Kidney glomerular epithelial cell (primary cell): ENCODE measurements at regions not wholly inside any gene's neighbourhood (a gene's known extent, or its start where the extent isn't known, plus 50 kb on each side); places are given as distances from the start of the nearest gene placed in this dataset.
"Not testable (repeated sequence)": the region's sequence is repeated elsewhere in the genome, so short reads cannot be mapped to it uniquely, and the experiment has no call there.

ENCODE experiments used
- DNase-seq: peaks from one replicate; lab custom pipeline; 2025; lab: John Stamatoyannopoulos, UW

DNA sequence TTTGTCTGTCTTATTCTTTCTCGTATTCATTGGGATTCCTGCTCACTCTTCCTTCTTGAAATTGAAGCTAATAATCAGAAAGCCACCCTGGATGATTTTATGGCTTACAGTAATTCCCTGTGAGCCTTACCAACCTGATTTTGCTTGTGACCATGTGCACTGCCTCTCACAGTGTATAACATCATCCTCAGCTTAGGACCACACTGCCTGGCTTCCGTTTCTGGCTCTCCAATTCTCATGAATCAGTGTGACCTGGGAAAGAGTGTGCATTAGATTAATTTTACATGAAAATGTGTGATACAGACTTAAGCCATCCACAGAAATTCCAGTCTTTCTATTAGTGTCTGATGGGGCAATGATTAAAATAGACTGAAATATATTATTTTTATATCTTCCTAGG, 126.8 kb upstream of the DMRT1 start:
- no peak for DNase-seq

GRCh38 chr9:715300-715699, 126.2 kb upstream of the DMRT1 start:
- no peak for DNase-seq

DNA sequence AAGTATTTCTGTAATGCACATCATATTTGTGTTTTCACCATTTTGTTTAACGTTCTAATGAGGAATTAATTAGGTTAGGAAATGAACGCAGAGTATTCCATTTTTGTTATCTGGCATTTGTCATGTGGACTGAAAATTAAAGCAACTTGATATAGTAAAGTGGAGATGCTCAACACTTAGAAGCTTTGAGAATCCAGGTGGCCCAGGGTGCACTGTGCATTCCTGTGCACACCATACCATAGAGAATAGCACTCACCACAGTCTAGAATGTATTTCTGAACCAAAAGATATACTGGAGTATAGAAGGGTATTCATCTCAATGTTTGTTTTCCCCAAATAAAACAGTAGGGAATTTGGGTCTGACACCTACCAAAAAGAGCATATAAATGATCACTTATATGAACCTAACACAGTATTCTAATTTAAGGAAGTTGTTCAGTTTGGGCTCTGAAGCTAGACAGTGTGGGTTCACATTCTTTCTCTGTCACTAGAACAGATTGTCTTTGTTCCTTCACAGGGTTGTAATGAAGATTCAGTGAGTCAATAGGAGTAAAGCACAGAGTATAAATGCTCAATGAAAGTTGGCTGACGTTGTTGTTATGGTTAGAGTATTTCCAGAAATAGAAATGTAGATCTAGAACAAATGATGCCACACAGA, 125.6 kb upstream of the DMRT1 start:
- no peak for DNase-seq

DNA sequence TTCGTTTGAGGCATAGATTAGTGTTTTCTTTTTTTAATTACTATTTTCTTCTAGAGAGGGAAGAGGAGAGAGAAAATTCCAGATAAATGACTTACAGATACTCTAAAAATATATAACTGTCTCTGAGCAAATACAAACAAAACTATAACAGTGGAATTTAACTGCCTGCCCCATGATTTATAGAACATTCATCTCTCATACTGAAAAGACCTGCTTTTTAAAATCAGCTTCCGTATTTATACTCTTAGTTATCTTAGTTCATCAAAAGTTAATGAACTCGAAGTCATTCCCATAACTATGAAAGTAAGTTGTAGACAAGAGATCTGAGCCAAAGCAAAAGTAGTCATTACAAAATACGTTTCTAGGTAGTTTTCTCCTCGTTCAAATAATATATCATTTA, 123.8 kb upstream of the DMRT1 start:
- no peak for DNase-seq

DNA sequence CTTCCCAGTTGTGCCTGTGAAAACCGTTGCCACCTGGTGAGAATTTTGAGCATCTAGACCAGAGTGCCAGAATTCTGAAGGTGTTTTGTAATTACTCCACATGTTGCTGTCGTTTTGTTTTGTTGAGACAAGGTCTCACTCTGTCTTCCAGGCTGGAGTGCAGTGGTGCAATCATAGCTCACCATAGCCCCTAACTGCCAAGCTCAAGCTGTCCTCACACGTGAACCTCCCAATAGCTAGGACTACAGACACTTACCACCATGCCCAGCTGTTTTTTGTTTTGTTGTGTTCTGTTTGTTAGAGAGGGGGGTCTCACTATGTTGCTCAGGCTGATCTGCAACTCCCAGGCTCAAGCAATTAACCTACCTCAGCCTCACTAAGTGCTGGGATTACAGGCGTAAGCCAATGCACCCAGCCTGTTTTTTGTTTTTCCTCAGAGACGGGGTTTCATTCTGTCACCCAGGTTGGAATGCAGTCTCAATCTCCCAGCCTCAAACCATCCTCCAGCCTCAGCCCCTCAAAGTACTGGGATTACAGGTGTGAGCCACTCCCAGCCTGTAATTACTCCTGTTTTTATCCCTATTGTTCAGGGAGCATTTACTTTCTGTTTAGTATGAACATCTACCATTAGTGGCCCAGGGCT, 121.1 kb upstream of the DMRT1 start:
- no peak for DNase-seq

DNA sequence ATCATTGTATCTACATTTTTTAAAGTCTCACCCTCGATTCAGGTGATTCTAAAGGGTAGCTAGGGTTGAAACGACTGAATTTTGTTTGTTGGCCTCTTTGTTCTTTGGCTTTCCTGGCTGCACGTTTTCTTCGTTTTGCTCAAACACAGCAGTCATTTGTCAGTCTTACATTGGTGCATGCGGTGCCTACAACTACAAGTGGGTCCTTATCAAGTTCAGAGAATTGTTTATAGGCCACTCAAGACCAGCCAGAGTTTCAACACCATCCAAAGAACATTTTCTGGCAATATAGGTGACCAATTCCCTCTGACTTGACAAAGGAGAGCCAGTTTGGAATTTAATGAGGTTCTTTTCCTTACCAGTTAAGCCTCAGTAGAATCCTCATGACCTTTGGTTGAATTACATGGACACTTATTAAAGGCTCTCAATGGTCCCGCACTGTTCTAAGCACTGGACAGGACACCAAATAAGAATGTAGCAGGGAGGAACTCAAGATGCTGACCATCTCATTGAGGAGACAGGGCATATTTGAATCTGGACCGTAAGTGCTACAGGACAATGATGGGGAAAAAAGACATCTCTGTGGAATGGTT, 119.0 kb upstream of the DMRT1 start:
- no peak for DNase-seq

- DNase-seq, result not testable (repeated sequence)
Observed at GRCh38 chr9:724461-724860, 117.0 kb upstream of the DMRT1 start.

- DNase-seq, result no peak
Observed at GRCh38 chr9:726005-726404, 115.5 kb upstream of the DMRT1 start.

GRCh38 chr9:727767-728166, 113.7 kb upstream of the DMRT1 start:
- DNase-seq, result no peak

DNA sequence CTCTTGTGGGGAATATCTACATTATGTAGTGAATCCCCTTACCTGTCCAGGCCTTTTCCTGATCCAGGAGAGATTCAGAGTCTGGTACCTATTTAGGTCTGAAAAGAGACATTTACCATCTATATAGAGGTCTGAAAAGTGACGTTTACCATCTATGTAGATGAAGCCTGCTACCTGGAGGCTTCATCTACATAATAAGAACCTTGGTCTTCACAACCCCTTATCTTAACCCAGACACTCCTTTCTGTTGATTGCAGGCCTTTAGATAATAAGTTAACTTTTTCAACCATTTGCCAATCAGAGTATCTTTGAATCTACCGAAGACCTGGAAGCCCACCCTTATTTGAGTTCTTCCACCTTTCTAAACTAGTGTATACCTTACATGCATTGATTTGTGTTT, 113.0 kb upstream of the DMRT1 start:
- DNase-seq, result no peak

DNA sequence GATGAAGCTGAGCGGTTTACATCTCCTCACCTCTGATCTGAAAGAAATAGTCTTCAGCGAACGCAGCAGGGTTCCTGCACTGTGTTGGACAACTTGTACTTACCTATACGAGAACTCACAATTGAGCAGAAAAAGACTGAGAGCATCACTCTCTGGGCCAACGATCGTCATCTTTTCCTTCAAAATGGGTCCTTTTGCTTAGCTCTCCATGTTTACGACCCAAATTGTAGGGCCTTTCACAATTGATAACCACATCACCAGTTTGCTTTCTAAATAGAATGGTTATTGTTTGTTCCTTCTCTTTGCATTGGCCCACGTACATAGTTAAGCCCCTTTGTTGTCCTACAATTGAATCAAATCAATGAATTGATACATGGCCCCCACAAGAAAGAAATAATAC, 110.0 kb upstream of the DMRT1 start:
- DNase-seq, result no peak

DNA sequence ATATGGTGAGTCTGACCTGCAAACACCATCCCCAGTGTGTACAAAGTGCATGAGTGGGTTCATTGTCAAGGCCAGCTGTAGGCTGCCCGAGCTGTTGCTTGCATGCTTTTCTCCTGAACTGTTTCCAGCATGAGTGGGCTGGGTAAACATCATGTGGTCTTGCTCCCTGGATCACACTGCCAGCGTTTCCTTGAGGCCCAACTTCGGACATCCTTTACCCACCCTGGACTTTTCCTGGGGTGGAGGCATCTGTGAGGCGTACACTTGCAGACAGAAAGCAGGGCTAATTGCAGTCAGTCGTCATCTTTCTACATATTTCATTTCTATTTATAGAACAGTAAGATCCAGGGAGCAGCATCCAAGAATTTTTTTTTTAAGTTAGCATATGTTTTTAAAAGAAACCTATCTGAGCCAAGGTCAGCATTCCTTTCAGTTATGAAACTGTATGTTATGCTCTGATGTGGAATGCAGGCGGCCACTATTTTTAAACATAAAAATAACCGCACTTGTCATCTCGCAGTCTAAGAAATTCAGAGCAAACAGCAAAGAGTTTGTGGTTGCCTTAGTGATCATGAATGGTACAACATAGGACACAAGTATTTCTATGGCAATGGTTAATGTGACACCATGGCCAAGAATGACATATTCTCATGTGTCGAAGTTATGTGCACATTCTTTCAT, 106.5 kb upstream of the DMRT1 start:
- peak; percentile 22 for DNase-seq

- no peak for DNase-seq
Observed at GRCh38 chr9:737400-738120, 103.9 kb upstream of the DMRT1 start.

- peak; percentile 92 for DNase-seq
Observed at GRCh38 chr9:738209-738915, 103.1 kb upstream of the DMRT1 start.

DNA sequence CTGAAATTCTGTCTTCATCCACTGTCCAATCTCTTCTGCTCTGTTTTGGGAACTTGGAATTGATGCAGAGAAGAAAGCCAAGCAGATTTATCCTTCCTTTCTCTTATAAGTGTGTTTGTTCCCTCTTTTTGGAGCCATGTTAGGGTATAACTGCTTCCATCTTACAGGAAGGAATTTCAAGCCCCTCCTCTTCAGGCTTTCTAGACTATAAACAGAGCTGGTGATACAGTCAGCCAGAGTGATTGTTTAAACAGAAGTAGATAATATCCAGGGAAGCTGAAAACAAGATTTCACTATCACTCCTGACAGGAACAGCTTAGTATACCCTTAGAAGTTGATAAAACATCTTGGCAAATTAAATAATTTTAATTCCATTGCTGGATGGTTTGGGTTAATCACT, 102.1 kb upstream of the DMRT1 start:
- DNase-seq, result no peak

- DNase-seq, result no peak
Observed at GRCh38 chr9:740221-740620, 101.3 kb upstream of the DMRT1 start.

DNA sequence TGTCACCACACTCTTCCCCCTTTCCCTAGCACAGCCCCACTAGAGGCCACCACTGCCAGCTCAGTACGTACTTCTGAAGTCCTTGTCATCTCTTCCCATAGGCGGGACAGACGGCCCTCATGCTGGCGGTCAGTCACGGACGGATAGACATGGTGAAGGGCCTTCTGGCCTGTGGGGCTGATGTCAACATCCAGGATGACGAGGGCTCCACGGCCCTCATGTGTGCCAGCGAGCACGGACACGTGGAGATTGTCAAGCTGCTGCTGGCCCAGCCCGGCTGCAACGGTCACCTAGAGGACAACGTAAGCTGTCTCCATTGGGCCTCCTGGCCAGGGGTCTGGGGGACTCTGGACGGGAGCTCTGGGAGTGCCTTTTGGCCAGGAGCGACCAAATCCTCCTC, 99.4 kb upstream of the DMRT1 start:
- no peak for DNase-seq

DNA sequence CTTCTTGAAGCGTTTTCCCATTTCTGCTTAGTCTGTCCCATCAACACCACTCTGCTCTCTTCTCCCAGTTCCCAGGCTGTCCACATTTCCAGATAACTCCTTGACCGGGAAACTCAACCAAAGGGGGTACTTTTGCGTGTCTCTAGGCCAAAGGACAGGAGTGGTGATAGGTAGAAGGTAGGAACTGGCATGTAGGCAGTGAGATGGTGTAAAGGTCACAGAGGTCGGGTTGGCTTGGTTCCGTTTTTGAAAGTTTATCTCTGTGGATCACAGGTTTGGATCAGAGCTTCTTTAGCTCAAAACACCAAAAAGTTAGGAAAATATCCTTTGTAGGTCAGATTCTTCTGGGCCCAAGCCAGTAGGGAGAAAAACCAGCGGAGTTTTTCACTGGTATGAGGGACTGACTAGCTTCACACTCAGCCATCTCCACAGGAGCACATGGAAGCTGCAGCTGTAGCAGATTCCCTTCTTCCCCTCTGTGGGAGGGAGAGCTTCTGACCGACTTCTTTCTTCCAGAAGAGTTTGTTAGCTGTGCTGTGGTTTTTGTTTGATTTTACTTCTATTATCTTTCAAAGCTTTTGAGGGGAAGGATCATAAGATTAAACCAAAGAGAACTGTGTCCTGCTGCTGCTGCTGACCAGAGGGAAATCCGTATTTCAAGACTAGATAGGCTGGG, 98.4 kb upstream of the DMRT1 start:
- DNase-seq, result no peak

- DNase-seq, result no peak
Observed at GRCh38 chr9:744046-744712, 97.3 kb upstream of the DMRT1 start.

DNA sequence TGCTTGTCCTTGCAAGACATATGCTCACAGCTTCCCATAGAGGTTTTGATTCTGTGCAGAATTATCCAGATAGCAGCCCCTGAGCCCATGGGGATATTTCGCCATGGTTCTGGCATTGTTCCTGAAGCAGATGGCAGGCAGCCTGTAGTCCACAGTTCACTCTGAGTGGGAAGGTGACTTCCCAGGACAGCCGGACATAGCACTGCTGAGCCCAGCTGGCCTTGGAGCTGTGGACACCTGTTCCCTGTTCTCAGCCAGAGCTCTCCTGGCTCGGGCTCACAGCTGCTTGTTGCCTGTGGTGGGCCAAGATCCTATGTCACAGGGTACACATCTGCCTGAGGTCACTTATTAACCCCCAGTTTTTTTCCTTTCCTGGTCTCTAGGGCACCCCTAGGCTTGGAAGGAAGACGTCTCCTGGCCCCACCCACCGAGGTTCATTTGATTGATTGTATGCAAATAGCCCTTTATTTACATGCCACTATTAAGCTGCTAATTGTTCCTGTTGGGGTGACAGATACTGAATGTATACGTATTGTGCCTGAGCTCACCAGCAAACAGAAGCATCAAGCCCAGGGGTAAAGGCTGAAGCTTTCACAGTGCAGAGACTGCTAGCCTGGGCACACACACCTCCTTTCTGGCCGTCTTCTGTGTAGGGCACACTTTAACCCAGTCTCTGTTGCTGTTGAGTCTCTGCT, 96.6 kb upstream of the DMRT1 start:
- no peak for DNase-seq
